ENCODE measurements at regions not wholly inside any gene's neighbourhood (a gene's known extent, or its start where the extent isn't known, plus 50 kb on each side); places are given as distances from the start of the nearest gene placed in this dataset.

DNA sequence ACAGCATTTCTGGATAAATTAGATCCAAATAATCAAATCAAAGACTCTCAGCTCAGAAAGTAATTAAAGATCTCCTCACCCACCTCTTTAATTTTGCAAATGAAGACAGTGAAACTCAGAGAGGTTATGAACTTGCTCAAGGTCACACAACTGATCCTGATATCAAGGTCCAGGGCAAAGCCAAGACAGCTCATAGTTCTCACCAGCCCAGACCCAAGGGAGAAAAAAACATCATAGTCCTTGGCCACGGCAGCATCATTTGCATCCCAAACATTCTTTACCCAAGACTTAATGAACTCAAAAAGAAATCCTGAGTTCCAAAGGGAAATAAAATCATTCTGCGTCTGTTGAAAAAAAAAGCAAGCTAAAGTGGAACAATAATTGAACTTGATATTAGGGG is 112.1 kb downstream of the DAD1 start:
- no peak for DNase-seq

DNA sequence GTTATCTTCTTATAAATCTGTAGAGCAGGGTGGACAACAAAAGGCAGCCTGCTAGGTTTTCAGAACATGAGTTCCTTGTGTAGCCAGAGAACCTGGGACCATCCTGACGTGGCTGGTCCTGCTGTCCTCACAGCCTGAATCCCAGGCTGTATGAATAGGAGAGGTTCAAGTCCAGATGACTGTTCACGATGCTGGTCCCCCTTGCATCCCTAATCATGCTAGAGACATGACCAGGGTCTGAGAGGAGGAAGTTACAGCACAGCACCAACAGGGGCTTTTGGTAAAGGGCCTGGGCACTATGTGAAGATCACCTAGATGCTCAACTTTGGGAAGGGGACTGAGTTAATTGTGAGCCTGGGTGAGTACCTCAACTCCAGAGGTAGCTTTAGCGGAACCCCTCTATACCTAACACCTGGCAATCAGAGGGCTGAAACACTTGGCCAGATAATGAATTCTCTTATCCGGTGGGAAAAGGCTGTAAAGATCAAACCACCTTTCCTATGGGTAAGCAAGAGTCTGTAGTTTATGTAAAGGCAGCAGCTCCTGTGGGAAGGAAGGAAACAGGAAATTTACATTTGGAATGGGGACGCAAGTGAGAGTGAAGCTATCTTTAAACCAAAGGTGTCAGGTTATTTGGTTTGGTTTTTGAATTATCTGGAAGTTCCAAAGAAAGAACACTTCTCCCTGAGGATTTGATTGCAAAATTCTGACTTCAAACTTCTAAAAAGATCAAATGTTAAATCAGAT is 112.8 kb downstream of the DAD1 start:
- DNase-seq = no peak

GRCh38 chr14:22475381-22475780 is 113.6 kb downstream of the DAD1 start:
- no peak for DNase-seq

DNA sequence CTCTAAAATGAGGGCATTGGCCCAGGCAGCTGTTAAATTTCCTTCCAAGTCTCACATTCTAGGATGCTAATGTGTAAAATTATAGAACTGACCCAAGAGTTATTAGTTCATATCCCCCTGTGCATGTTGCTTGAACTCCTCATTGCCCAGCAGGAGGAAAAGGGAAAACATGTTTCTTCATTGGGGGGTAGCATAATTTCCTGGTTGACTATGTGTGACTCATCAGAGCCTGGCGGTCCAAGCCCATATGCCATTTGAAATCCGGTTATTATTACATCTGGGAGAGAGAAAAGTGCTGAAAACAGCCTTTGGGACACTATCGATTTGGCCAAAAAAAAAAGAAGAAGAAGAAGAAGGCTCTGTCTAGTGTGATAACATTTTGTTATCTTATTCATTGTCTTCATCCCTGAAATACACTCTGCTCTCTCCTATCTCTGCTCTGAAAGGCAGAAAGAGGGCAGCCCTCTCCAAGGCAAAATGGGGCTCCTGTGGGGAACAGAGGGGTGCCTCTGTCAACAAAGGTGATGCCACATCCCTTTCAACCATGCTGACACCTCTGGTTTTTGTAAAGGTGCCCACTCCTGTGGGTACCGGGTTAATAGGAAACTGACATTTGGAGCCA is 114.2 kb downstream of the DAD1 start:
- no peak for DNase-seq

- peak; percentile 65 for DNase-seq
Measured at GRCh38 chr14:22472935-22473854, 115.8 kb downstream of the DAD1 start.

DNA sequence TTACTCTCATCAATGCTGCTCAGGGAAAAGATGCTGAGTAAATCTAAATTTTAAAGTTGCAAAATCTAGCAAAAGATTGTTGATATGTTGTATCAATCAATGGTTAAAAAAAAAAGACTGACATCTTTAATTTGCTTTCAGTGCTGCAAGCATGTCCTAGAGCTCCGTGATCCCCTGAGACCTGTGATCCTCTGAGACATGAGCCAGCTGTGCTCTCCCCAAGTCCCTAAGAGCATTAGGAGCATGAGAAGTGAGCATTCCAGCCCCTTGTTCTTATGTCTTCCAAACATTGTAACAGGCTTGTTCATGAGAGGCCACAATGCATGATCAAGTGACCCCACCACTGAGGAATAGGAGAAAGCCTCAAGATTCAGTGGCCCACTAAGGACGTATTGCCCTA is 116.6 kb downstream of the DAD1 start:
- DNase-seq = no peak

GRCh38 chr14:22471545-22472121 is 117.4 kb downstream of the DAD1 start:
- DNase-seq = no peak

DNA sequence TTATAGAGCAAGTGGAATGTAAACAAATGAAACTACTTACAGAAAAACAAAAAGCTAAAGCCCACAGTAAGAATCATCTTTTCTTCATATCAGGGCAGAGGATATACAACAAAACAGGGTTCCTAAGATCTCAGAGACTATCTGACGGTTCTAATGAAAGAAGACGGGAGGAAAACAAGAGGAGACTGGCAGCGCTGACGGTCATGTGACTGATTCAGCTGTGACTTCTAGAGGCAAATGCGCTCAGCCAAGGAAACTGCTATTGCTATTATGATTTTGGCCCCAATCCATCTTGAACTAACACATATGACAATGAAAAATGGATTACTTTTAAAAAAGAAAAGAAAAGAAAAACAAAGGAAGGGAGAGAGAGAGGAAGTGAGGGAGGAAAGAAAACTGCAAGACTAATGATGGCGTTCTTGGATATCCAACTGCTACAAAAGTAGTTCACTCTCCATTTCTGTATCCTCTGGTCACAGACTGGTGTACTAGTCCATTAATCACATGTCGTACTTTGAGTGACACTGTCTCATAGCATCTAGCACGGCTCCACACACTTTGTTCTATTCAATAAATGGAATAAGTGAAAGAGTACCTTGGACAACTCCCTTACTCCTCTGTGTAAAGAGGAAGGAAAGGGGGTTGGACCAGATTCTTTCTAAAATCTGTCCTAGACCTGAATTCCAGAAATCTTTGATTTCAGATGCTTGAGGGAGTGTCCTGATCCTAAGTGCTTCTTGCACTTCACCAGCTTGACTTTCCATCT is 119.3 kb downstream of the DAD1 start:
- no peak for DNase-seq

DNA sequence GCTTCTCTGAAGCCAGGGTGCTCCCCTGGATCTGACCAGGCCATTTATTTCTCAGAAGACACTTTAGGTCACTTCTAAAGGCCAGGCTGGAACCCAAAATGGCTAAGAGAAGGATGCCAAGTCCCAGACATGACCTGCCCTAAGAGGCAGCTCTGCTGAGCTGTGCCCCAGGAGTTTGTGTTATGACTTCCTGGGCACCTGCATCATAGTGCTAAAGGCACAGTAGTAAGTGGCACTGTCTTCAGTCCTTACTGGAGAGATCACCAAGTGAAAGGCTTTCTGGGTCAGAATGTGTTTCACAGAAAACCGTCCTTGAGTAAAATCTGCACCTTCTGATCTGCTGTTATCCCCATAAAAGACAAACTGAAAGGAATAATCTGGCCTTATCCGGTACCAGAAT is 120.2 kb downstream of the DAD1 start:
- DNase-seq = no peak

GRCh38 chr14:22466491-22466890 is 122.5 kb downstream of the DAD1 start:
- no peak for DNase-seq

DNA sequence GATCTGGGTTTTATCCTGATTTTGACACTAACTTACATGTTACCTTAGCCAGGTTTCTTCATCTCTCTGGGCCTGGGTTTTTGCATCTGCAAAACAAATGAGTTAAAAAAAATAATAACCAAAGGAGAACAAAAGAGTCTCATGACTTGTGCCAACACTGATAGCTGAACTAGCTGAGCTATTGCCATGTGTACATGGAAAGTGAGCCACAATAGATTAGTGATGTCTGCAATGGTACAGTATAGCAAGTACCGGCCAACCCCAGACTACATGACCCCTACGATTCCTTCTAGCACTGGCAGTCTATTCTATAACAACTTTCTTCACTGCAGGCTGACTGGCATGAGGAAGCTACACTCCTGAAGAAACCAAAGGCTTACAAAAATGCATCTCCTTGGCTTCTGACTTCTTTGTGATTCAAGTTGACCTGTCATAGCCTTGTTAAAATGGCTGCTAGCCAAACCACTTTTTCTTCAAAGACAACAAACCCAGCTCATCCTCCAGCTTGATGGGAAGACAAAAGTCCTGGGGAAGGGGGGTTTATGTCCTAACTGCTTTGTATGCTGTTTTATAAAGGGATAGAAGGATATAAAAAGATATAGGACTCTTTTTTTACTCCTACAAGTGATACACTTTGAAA is 123.7 kb downstream of the DAD1 start:
- DNase-seq = no peak

DNA sequence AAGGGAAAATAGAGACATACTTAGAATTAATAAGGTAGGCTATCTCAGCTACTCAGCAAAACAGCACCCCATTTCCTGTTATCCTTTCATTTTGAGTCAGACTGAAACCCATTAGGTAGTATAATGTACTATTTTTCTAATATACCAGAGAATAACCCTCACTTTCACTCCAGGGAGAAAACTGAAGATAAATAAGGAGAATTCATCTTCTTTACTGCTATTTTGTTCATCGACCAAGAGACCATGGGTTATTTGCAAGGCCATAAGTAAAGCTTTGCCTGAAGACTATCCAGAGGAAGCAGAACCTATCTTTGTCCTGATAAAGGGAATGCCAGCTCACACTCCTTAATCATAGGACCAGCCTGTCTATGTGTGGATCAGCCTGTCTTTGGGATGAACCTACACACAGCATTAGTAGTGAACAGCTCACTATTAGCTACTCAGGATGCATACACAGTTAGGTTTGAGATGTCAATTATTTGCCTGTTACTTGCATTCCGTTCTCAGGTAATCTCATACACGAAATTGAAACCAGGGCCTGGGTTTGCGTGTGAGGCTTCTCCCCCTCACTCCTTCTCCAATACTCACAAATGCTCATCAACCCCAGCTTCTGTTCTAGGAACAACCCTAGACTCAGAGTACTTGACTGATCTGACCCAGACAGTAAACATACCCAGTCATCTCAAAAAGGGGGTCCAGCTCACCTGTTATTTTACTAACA is 124.4 kb downstream of the DAD1 start:
- DNase-seq = no peak

DNA sequence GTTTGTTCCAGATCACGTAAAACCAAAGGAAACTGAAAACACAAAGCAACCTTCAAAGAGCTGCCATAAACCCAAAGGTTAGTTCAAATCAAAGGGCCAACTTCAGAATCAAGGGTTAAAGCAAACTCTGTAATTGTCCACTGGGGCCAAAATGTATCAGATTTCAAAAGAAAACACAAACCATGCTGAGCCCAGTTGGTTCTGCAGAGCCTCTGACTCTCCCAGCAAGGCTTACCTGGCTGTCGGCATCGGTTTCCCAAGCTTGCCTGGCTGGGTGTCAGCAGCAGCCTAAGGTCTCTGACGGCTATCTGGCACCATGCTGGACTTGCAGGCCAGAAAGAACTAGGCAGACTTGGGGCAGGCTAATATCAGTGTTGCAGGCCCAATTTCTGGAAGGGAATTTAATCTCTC is 125.3 kb downstream of the DAD1 start:
- no peak for DNase-seq

- no peak for DNase-seq
Measured at GRCh38 chr14:22462923-22463322, 126.1 kb downstream of the DAD1 start.

- no peak for DNase-seq
Measured at GRCh38 chr14:22460461-22461195, 128.4 kb downstream of the DAD1 start.

- DNase-seq = no peak
Measured at GRCh38 chr14:22458737-22459136, 130.3 kb downstream of the DAD1 start.

GRCh38 chr14:22456998-22457594 is 131.9 kb downstream of the DAD1 start:
- DNase-seq = no peak

DNA sequence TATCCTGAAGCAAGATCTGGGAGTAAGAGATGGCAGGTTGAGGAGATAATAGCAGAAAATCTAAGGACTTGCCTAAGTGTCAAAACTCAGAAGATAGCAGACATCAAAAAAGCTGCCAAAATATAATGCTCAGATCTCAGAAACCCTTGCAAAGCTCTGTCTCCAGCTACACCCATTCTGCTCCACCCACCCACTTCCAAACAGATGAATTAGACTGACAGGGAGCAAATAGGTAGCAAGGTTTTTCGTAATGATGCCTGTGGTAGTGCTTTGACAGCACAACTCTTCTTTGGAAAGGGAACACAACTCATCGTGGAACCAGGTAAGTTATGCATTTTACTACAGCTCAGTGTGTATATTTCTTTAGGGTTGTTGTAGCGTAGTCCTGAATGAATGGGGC is 132.6 kb downstream of the DAD1 start:
- no peak for DNase-seq

- DNase-seq = no peak
Measured at GRCh38 chr14:22452330-22452729, 136.7 kb downstream of the DAD1 start.

DNA sequence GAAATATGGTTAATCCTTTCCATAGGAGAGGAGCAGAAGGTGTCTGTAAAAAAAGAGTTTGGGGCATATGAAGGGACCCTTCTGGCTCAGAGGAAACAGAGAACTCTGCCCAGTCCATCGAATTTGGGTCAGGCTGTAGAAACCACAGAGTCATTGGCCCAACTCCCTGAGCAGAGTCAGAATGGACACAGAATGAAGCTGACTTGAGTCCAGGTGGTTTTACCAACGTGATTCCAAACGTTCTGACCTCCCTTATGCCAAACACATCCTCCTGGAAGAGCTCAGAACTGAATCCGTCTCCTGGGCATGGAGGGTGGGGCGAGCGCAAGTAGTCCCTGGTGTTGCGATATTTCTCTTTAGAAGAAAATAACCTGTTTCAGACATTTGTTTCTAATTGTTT is 138.8 kb downstream of the DAD1 start:
- DNase-seq = no peak
